Transverse colon (tissue), 4 donors: ENCODE measurements at regions not wholly inside any gene's neighbourhood (a gene's known extent, or its start where the extent isn't known, plus 50 kb on each side); places are given as distances from the start of the nearest gene placed in this dataset.
A peak's percentile ranks its signal among the peaks of the same experiment; 100 is the strongest.

Experiments
- DNase-seq: peaks from one replicate; pipeline ENCODE4 v3.0.0-alpha.2; 2019
- H3K27ac ChIP-seq, 4 donors: fragments of 200-600 bp; sonication (generic); 2 replicates each; pipeline ENCODE4 v1.5.1; 2016 to 2018; ENCODE audit warnings: inconsistent platforms in 4 of 4
- H3K27me3 ChIP-seq: fragments of 200-600 bp; sonication (generic); 2 replicates; pipeline ENCODE4 v1.5.1; 2017; ENCODE audit warnings: inconsistent platforms
- H3K36me3 ChIP-seq, 4 donors: fragments of 200-600 bp; sonication (generic); 2 replicates each; pipeline ENCODE4 v1.5.1; 2017 to 2019; ENCODE audit warnings: inconsistent platforms in 4 of 4
- H3K4me1 ChIP-seq, 4 donors: fragments of 200-600 bp; sonication (generic); 2 replicates each; pipeline ENCODE4 v1.5.1; 2017 to 2020; ENCODE audit warnings: inconsistent platforms in 4 of 4
- H3K4me3 ChIP-seq, 4 donors: fragments of 200-600 bp; sonication (generic); 1 replicate in 1 of 4; 2 replicates in 3 of 4; pipeline versions ENCODE4 v1.5.1 to v1.6.1; 2017 to 2019; ENCODE audit warnings: inconsistent platforms in 4 of 4
- H3K9me3 ChIP-seq, 2 donors: fragments of 200-600 bp; sonication (generic); 2 replicates each; pipeline ENCODE4 v1.5.1; 2017 to 2019; ENCODE audit warnings: inconsistent platforms in 2 of 2
- EP300 ChIP-seq: sonication (generic); formaldehyde crosslinking; IDR thresholded peaks from one replicate; pipeline ENCODE4 v1.6.1; 2017; ENCODE audit warnings: antibody characterized with exemption, low read depth
- POLR2A ChIP-seq: fragments of 450-650 bp; IDR thresholded peaks from one replicate; pipeline ENCODE4 v1.6.1; 2016; ENCODE audit warnings: antibody characterized with exemption, mild to moderate bottlenecking, moderate library complexity
- POLR2AphosphoS5 ChIP-seq, 3 donors: sonication (generic); formaldehyde crosslinking; IDR thresholded peaks; one replicate each; pipeline ENCODE4 v1.6.1; 2016; ENCODE audit warnings: antibody characterized with exemption in 3 of 3
- WGBS, 2 donors: methylation state at CpG; one replicate each; pipeline ENCODE4 v1.1.5; 2018; ENCODE audit warnings: low coverage in 1 of 2; 5-methylcytosine and 5-hydroxymethylcytosine counted together
- in situ Hi-C, 4 donors: fragments of 200-750 bp; cut with MboI; loops; one replicate each; pipeline versions ENCODE4 v1.15.0 to v1.15.1; 2017; ENCODE audit warnings: low sequenced_read_pairs in 3 of 4, low pct_ligation_motif_present in 1 of 4, low pct_unique_long_range_greater_than_20kb in 1 of 4
- intact Hi-C: fragments of 100-400 bp; cut with DNase I; formaldehyde crosslinking; loops from one replicate; pipeline ENCODE4 v1.15.1; 2023; ENCODE audit warnings: low total_unique reads
- TF ChIP-seq, protein P1 (sequence below), 5 experiments: fragments of 200-600 bp in 3 of 5; fragments of 450-650 bp in 2 of 5; sonication (generic) in 3 of 5; IDR thresholded peaks; 1 replicate in 2 of 5; 2 replicates in 3 of 5; pipeline ENCODE4 v1.5.1; 2016 to 2017; ENCODE audit warnings: antibody characterized with exemption in 5 of 5, inconsistent platforms in 3 of 5, mild to moderate bottlenecking in 2 of 5, moderate library complexity in 1 of 5

DNA sequence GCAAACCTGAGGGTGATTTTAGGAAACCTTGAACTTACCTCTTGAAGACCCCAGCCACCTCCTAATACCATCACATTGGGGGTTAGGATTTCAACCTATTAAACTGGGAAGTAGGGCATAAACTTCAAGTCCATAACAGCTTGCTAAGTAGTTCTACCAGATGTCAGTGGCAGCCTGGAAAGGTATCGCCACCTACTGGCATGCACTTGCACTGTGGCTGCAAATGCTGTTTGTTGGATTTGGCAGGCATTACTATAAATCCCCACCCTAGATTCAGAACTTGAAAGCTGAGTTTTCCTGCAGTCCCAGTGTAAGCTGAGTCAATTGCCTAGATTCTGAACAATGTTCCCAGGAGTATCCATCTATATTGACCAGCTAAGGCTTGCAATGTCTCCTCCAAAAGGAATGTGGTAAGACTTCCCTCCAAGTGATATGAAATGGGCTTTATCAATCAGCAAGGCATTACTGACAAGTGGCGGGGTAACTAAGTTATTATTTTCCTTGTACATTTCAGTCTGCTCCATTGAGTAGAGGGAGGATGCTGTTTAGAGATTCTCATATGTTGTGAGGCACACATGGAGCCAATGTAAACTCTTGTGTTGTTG is 474.5 kb downstream of the PTPRC start:
- Histone ChIP-seq H3K27me3 (no peaks in the 10 kb centered on the region), H3K4me1 (no peaks in the 10 kb centered on the region), H3K27ac (no peak overlapping the region), H3K9me3 (no peaks in the 10 kb centered on the region), H3K4me3 (no peak overlapping the region), H3K36me3 (no peaks in the 10 kb centered on the region)
- in situ Hi-C loops (loop anchor here in 2 of 4 donors (25.0 kb wide), 1 partner anchor 351 kb away; no protein-coding TSS in a partner anchor), intact Hi-C loops (loop anchor here (2.0 kb wide), 1 partner anchor 71 kb away; no protein-coding TSS in a partner anchor)
- 100% methylated on average over 1 to 2 of the region's 2 CpGs for WGBS, 2 donors
- DNase-seq = peak; percentile 54
- TF ChIP-seq EP300 = no peak
- no peak for TF ChIP-seq POLR2A
- TF ChIP-seq, protein P1, sequence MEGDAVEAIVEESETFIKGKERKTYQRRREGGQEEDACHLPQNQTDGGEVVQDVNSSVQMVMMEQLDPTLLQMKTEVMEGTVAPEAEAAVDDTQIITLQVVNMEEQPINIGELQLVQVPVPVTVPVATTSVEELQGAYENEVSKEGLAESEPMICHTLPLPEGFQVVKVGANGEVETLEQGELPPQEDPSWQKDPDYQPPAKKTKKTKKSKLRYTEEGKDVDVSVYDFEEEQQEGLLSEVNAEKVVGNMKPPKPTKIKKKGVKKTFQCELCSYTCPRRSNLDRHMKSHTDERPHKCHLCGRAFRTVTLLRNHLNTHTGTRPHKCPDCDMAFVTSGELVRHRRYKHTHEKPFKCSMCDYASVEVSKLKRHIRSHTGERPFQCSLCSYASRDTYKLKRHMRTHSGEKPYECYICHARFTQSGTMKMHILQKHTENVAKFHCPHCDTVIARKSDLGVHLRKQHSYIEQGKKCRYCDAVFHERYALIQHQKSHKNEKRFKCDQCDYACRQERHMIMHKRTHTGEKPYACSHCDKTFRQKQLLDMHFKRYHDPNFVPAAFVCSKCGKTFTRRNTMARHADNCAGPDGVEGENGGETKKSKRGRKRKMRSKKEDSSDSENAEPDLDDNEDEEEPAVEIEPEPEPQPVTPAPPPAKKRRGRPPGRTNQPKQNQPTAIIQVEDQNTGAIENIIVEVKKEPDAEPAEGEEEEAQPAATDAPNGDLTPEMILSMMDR (IDR thresholded peaks at IDR 0.05) = peak; percentile 50 to 70 (median 66)
- TF ChIP-seq POLR2AphosphoS5 (IDR thresholded peaks at IDR 0.05) = no peak

DNA sequence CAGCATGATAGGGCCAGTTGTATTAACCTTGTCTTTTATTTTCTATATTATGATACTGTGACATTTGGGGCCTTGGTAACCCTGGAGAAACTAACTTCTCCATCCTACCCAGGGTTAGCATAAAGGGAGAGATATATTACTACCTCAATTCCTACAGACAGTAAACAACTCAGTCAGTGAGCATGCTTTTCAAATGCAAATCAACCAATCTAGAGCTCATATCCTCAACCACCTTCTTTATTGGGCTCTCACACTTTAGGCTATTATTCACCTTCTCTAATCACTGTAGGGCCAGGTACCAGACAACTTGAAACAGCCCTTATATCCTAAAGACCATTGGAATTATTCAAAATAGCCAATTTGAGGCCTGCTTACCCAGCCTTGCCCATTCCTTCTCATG is 477.6 kb downstream of the PTPRC start:
- intact Hi-C loops = no loop called here
- H3K9me3 ChIP-seq = no peaks in the 10 kb centered on the region
- no peak overlapping the region for H3K27ac ChIP-seq
- H3K27me3 ChIP-seq = no peaks in the 10 kb centered on the region
- no peak overlapping the region for H3K4me3 ChIP-seq
- in situ Hi-C loops = loop anchor here in 2 of 4 donors (25.0 kb wide), 1 partner anchor 354 kb away; no protein-coding TSS in a partner anchor
- TF ChIP-seq POLR2A = no peak
- no peak for TF ChIP-seq POLR2AphosphoS5 (IDR thresholded peaks at IDR 0.05)
- TF ChIP-seq, protein P1 (IDR thresholded peaks at IDR 0.05) = no peak
- no peak for TF ChIP-seq EP300
- no peaks in the 10 kb centered on the region for H3K36me3 ChIP-seq
- no peaks in the 10 kb centered on the region for H3K4me1 ChIP-seq
- no peak for DNase-seq

DNA sequence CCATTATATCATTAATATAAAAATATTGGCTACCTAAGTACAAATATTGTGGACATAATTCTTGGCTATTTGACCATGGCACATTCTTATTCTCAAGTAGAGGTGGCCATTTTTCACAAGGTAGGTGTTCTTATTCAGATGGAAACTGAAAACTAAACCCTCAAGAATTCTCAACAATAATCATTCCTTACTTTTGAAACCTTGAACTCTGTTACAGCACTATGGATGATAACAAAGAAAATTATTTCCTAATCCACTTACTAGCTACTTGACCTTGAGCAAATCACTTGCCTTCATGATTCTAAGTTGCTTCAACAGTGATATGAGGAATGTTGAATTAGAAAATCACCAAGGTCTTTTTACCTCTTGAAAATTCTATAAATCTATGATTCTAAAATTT is 482.2 kb downstream of the PTPRC start:
- H3K9me3 ChIP-seq = no peaks in the 10 kb centered on the region
- no peaks in the 10 kb centered on the region for H3K36me3 ChIP-seq
- no peaks in the 10 kb centered on the region for H3K27me3 ChIP-seq
- in situ Hi-C loops (loop anchor here in 2 of 4 donors (25.0 kb wide), 1 partner anchor 359 kb away; no protein-coding TSS in a partner anchor), intact Hi-C loops (no loop called here)
- DNase-seq = no peak
- no peaks in the 10 kb centered on the region for H3K4me1 ChIP-seq
- no peak overlapping the region for H3K27ac ChIP-seq
- H3K4me3 ChIP-seq = no peak overlapping the region
- TF ChIP-seq POLR2A (no peak), EP300 (no peak), POLR2AphosphoS5 (IDR thresholded peaks at IDR 0.05) (no peak)
- TF ChIP-seq, protein P1 (IDR thresholded peaks at IDR 0.05) = no peak

DNA sequence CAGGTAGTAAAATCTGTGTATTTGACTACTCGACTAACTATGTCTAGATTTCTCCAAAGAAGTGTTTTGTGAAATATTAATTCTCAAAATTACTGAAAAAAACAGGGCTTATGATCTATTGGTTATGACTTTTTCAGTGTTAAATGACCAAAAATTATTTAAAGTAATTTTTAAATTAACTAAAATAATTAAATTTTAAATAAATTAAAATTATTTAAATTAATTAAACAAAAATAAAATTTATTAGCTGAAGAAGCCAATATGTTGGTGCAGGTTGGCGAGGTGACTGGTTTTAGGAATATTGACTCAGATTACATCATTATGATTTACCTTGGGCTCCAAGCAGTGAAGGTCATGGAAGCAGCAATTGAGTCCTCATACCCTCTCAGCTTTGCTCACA is 483.2 kb downstream of the PTPRC start:
- WGBS, 2 donors = 70 to 84% methylated on average over 2 of the region's 2 CpGs
- no peak overlapping the region for H3K27ac ChIP-seq
- H3K27me3 ChIP-seq = no peaks in the 10 kb centered on the region
- H3K4me1 ChIP-seq = no peaks in the 10 kb centered on the region
- no peak for TF ChIP-seq POLR2AphosphoS5 (IDR thresholded peaks at IDR 0.05)
- TF ChIP-seq POLR2A = no peak
- TF ChIP-seq, protein P1 (IDR thresholded peaks at IDR 0.05) = no peak
- TF ChIP-seq EP300 = no peak
- in situ Hi-C loops = loop anchor here in 2 of 4 donors (25.0 kb wide), 1 partner anchor 360 kb away; no protein-coding TSS in a partner anchor
- no peaks in the 10 kb centered on the region for H3K9me3 ChIP-seq
- intact Hi-C loops = no loop called here
- no peaks in the 10 kb centered on the region for H3K36me3 ChIP-seq
- no peak overlapping the region for H3K4me3 ChIP-seq
- DNase-seq = no peak
